BE2C (cell line): ENCODE measurements at regions not wholly inside any gene's neighbourhood (a gene's known extent, or its start where the extent isn't known, plus 50 kb on each side); places are given as distances from the start of the nearest gene placed in this dataset.

Source experiments
- DNase-seq: peaks from one replicate; pipeline ENCODE4 v3.0.0-alpha.2; 2020
- H3K27me3 ChIP-seq: fragments of 250-450 bp; sonication (Bioruptor Pico); 2 replicates; pipeline ENCODE4 v1.5.1; 2020; ENCODE audit warnings: mild to moderate bottlenecking
- H3K36me3 ChIP-seq: fragments of 250-450 bp; sonication (Bioruptor Pico); 2 replicates; pipeline ENCODE4 v1.5.1; 2020; ENCODE audit warnings: mild to moderate bottlenecking
- H3K4me1 ChIP-seq: fragments of 250-450 bp; sonication (Bioruptor Pico); 2 replicates; pipeline ENCODE4 v1.5.1; 2020
- H3K4me3 ChIP-seq: 2 replicates; pipeline ENCODE4 v1.5.1; 2011; ENCODE audit warnings: low read depth, low read length
- H3K9me3 ChIP-seq: fragments of 250-450 bp; sonication (Bioruptor Pico); 2 replicates; pipeline ENCODE4 v1.5.1; 2020
- TF ChIP-seq, protein P1 (sequence below): IDR thresholded peaks from 2 replicates; pipeline ENCODE4 v1.5.1; 2012; ENCODE audit warnings: mild to moderate bottlenecking, low read depth, low read length

DNA sequence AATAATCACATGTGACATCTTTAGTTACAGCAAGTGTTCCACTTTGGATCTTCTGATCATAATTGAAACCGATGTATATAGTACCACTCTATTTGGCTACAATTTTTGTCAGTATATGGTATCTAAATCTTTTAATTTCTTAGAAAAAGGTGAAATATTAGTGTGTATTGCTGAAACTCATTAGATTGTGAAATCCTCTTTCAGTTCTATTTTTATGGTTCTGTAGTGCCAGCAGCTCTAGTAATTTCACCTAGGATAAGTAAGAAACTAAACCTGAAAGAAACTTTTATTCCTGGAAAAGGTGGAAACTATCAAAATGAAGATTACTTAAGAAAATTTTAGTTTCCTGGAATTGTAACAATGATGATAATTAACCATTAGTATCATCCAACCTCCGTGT lies 370.9 kb downstream of the NNT start:
- Histone ChIP-seq H3K4me1 (no peaks in the 10 kb centered on the region), H3K4me3 (no peak overlapping the region), H3K9me3 (no peaks in the 10 kb centered on the region), H3K27me3 (no peaks in the 10 kb centered on the region), H3K36me3 (no peaks in the 10 kb centered on the region)
- no peak for DNase-seq
- TF ChIP-seq, protein P1, sequence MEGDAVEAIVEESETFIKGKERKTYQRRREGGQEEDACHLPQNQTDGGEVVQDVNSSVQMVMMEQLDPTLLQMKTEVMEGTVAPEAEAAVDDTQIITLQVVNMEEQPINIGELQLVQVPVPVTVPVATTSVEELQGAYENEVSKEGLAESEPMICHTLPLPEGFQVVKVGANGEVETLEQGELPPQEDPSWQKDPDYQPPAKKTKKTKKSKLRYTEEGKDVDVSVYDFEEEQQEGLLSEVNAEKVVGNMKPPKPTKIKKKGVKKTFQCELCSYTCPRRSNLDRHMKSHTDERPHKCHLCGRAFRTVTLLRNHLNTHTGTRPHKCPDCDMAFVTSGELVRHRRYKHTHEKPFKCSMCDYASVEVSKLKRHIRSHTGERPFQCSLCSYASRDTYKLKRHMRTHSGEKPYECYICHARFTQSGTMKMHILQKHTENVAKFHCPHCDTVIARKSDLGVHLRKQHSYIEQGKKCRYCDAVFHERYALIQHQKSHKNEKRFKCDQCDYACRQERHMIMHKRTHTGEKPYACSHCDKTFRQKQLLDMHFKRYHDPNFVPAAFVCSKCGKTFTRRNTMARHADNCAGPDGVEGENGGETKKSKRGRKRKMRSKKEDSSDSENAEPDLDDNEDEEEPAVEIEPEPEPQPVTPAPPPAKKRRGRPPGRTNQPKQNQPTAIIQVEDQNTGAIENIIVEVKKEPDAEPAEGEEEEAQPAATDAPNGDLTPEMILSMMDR: no peak

GRCh38 chr5:43973318-43973717 lies 370.3 kb downstream of the NNT start:
- H3K36me3 ChIP-seq: no peaks in the 10 kb centered on the region
- no peaks in the 10 kb centered on the region for H3K4me1 ChIP-seq
- H3K4me3 ChIP-seq: no peak overlapping the region
- no peak for DNase-seq
- no peaks in the 10 kb centered on the region for H3K27me3 ChIP-seq
- no peaks in the 10 kb centered on the region for H3K9me3 ChIP-seq
- TF ChIP-seq, protein P1: no peak

- Histone ChIP-seq H3K36me3 (no peaks in the 10 kb centered on the region), H3K4me1 (no peaks in the 10 kb centered on the region), H3K4me3 (no peak overlapping the region), H3K9me3 (no peaks in the 10 kb centered on the region), H3K27me3 (no peaks in the 10 kb centered on the region)
- DNase-seq: no peak
- TF ChIP-seq, protein P1: no peak
Observed at GRCh38 chr5:43967165-43967564, 364.2 kb downstream of the NNT start.

DNA sequence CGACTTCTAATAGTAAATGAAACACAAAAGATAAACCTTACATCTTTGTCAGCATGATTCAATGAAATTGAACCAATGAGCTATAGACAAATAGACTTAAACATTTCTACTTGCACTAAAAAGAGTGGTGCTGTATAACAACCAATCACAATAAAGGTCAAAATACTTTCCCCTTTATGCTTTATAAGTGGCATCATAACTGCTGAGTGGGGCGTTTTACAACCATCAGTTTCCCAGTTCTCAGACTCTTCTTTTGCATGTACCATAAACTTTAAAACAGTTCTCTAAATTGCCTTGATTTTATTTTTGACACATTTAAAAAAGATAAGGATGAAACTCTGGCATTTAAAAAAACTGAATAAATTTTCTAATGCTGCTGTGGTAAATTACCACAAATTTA lies 356.2 kb downstream of the NNT start:
- Histone ChIP-seq H3K4me1 (no peaks in the 10 kb centered on the region), H3K9me3 (no peaks in the 10 kb centered on the region), H3K36me3 (no peaks in the 10 kb centered on the region), H3K4me3 (no peak overlapping the region), H3K27me3 (no peaks in the 10 kb centered on the region)
- TF ChIP-seq, protein P1: no peak
- DNase-seq: no peak

DNA sequence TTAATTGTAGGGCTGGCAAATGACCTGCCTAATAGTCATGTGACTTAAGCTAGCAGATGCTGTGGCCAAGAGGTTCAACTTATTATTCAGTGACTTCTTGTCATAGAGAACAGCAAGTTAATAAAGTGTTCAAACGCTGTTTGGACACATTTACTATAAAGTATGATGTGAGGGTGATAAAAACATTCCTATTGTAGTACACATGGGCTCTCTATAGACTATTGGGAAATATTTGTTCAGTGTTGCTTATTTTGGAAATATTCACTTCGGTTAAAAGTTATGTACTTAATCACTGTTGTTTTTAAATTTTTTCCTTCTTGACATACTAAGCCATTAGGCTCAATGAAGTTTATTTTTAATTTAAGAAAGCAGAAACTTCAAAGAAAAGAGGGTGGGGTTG lies 345.0 kb downstream of the NNT start:
- DNase-seq: no peak
- TF ChIP-seq, protein P1: no peak
- H3K27me3 ChIP-seq: no peaks in the 10 kb centered on the region

DNA sequence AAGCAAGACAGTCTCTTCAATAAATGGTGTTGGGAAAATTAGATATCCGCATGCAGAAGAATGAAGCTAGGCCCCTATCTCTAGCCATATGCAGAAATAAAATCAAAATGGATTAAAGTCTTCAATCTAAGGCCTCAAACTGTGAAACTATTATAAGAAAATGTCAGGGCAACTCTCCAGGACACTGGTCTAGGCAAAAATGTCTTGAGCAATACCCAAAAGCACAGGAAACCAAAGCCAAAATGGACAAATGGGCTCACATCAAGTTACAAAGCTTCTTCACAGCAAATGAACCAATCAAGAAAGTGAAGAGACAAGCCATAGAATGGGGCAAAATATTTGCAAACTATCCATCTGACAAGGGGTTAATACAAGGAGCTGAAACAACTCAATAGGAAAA lies 338.8 kb downstream of the NNT start:
- TF ChIP-seq, protein P1: no peak
- Histone ChIP-seq H3K4me3 (no peak overlapping the region), H3K9me3 (no peaks in the 10 kb centered on the region), H3K36me3 (no peaks in the 10 kb centered on the region), H3K27me3 (no peaks in the 10 kb centered on the region), H3K4me1 (no peaks in the 10 kb centered on the region)
- no peak for DNase-seq

More for the DNA sequence above, 345.0 kb downstream of the NNT start:
- Histone ChIP-seq H3K4me1 (no peaks in the 10 kb centered on the region), H3K4me3 (no peak overlapping the region), H3K9me3 (no peaks in the 10 kb centered on the region), H3K36me3 (no peaks in the 10 kb centered on the region)
